NOMO-1 treated with dmso at 0.1 percent for 144 hours (cell line): ENCODE measurements at regions not wholly inside any gene's neighbourhood (a gene's known extent, or its start where the extent isn't known, plus 50 kb on each side); places are given as distances from the start of the nearest gene placed in this dataset.
"Not testable (repeated sequence)": the region's sequence is repeated elsewhere in the genome, so short reads cannot be mapped to it uniquely, and the experiment has no call there.

Source experiments
- DNase-seq: peaks from one replicate; lab custom pipeline; 2025; ENCODE audit not compliant: unreplicated experiment; lab: John Stamatoyannopoulos, UW

GRCh38 chrX:74180716-74181115 is 123.3 kb upstream of the ZCCHC13 start:
- DNase-seq, result no peak

GRCh38 chrX:74179990-74180389 is 124.0 kb upstream of the ZCCHC13 start:
- DNase-seq, result no peak

DNA sequence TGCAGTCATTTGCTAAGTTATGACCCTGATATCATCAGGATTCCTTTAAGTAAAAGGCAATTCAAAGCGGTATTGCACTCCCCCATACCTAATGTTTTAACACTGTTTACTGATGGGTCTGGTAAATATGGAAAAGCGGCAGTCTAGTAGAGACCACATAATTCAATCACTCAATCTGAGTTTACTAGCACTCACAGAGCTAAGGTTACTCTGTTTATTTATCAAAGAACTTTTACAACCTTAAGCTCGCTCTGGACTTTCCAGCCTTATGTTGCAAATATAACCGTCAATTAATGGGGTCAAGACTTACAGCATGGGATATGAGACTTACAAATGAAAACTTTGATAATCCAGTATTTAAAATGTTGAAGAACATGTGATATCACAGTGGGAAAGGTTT is 124.5 kb upstream of the ZCCHC13 start:
- DNase-seq, result no peak

DNA sequence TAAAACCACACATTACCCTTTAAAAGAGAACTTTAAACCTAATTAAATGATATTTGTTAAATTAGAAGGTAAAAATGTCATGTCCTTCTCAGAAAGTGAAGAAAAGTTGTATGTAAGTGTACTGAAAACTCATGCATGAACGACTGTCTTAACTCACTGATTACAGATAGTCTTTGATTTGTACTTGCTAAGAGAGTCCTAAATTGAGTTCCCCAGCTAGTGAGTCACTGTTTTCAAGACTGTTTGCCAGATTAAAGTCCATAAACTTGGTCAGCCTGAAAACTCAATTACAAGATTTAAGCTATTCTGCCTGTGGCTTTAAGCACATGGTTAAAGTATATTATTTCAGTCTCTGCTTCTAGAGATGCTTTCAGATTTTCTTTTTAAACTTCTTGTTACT is 124.9 kb upstream of the ZCCHC13 start:
- no peak for DNase-seq

- DNase-seq, result no peak
Observed at GRCh38 chrX:74178536-74178935, 125.4 kb upstream of the ZCCHC13 start.

DNA sequence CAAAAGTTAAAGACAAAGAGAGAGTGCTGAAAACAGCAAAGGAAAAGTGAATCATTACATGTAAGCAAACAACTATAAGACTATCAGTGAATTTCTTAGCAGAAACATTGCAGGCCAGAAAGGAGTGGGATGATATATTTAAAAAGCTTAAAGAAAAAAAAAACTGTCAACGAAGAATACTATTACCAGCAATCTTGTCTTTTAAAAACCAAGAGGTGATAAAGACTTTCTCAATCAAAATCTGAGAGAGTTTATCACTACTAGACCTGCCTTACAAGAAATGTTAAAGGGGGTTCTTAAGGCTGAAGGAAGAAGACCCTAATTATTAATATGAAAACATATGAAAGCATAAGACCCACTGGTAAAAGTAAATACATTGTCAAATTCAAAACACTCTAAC is 132.5 kb upstream of the ZCCHC13 start:
- DNase-seq, result no peak

DNA sequence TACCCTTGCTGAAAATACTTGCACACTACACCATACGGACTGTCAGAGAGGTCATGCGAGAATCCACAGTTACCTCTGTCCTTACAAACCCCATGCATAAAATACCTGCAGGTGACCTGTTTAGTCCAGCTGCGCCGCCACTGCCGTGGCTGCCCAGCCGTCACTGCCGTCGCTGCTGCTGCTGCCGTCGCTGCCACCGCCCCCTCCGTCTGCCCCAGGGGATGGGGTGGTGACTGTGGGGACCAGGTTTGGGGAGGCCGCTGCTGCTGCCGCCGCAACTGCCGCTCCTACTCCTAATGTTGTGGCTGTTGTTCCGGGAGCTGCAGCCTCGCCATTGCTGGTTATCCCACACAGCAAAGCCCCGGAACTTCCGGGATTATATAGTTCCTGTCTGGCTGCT is 141.8 kb upstream of the ZCCHC13 start:
- no peak for DNase-seq

GRCh38 chrX:74160816-74161215 is 143.2 kb upstream of the ZCCHC13 start:
- DNase-seq, result no peak

DNA sequence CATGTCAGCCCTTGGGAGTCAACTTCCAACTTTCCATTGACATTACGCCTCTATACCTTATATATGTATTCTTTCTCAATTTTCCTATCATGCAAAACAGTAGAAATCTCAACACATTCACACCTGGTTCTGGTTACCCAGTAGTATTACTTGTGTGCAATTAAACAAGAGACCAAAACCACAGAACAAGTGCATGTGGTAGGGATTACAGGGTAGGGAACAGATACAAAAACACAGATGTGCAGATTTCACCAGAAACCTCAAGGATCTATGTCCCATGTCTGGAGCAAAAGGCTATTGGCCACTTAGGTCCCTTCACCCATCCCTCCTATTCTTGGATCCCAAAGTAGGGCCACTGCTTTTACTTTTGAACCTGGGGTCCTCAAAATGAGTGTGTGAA is 143.6 kb upstream of the ZCCHC13 start:
- DNase-seq, result no peak

DNA sequence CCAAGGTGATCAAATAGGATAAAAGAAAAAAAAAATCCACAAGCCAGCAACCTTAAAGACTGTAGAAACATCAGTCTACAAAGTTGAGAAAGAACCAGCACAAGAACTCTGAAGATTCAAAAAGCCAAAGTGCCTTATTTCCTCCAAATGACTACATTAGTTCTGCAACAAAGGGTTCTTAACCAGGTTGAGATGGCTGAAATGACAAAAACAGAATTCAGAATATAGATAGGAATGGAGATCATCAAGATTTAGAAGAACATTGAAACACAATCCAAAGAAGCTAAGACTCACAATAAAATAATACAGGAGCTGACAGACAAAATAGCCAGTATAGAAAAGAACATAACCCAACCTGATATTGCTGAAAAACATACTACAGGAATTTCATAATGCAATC is 156.5 kb upstream of the ZCCHC13 start:
- no peak for DNase-seq

- no peak for DNase-seq
Observed at GRCh38 chrX:74138943-74139342, 165.0 kb upstream of the ZCCHC13 start.

GRCh38 chrX:74133156-74133796 is 170.7 kb upstream of the ZCCHC13 start:
- DNase-seq, result no peak

DNA sequence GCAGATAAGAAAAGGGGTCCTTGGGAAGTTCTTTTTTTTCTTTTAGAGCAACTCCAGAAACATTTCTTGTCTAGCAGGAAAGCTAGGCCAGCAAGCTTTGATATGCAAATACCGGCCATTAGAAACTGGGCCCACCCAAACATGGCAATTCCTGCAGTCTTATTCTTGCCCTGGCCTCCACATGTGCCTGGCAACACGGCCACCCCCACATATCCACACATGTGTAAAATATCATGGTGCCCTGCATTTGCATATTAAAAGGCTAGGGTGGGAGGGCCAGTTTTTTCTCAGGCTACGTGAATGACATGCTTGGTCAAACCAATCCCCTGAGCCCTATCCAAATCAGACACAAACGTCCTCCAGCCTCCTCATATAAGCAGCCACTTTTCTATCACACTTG is 171.7 kb upstream of the ZCCHC13 start:
- no peak for DNase-seq

GRCh38 chrX:74119016-74119910 is 184.7 kb upstream of the ZCCHC13 start:
- DNase-seq, result no peak

GRCh38 chrX:74117962-74118902 is 185.7 kb upstream of the ZCCHC13 start:
- no peak for DNase-seq

- DNase-seq, result no peak
Observed at GRCh38 chrX:74111245-74111644, 192.7 kb upstream of the ZCCHC13 start.

- no peak for DNase-seq
Observed at GRCh38 chrX:74107666-74108065, 196.3 kb upstream of the ZCCHC13 start.

DNA sequence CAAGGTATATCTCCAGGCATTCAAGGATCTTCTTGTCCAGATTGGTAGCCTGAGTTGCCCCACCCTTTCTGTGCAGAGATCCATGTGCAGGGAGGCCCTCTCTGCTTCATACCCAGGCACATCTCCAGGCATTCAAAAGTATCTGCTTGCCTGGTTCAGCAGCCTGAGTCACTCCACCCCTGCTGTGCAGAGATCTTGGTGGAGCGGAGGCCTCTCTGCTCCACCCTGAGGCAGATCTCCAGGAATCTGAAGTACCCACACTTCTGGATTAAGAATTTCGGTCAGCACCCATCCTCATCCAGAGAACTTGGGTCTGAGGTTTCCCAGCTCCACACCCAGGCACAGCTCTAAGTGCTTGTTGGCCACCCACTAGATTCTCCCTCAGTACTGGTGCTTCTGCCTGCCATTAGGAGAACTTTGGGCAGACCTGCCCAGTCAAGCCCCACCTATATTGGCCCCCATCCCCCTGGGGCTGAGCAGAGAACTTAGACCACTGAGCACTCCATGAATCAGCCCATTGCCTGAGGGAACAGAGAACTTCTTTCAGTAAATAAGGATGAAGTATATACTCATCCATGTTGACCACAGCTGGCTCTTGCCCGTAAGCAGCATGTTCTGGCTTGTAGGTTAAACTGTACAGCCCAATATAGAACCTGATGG is 199.5 kb upstream of the ZCCHC13 start:
- DNase-seq, result no peak

GRCh38 chrX:74098407-74098806 is 205.6 kb upstream of the ZCCHC13 start:
- DNase-seq, result not testable (repeated sequence)

- no peak for DNase-seq
Observed at GRCh38 chrX:74090049-74090448, 213.9 kb upstream of the ZCCHC13 start.
